Tibial artery (tissue), 4 donors: ENCODE measurements at regions not wholly inside any gene's neighbourhood (a gene's known extent, or its start where the extent isn't known, plus 50 kb on each side); places are given as distances from the start of the nearest gene placed in this dataset.

Source experiments
- DNase-seq, 2 donors: peaks; one replicate each; pipeline ENCODE4 v3.0.0-alpha.2; 2019
- H3K27ac ChIP-seq, 2 donors: fragments of 200-600 bp; sonication (generic) in 1 of 2; 1 replicate in 1 of 2; 2 replicates in 1 of 2; pipeline ENCODE4 v1.5.1; 2018 to 2019; ENCODE audit warnings: mild to moderate bottlenecking in 1 of 2
- H3K27me3 ChIP-seq, 2 donors: fragments of 200-600 bp; sonication (generic) in 1 of 2; one replicate each; pipeline versions ENCODE4 v1.5.1 to v1.6.0; 2016 to 2019
- H3K36me3 ChIP-seq, 3 donors: fragments of 200-600 bp; sonication (generic) in 2 of 3; one replicate each; pipeline ENCODE4 v1.5.1; 2016 to 2019; ENCODE audit warnings: mild to moderate bottlenecking in 2 of 3
- H3K4me1 ChIP-seq, 4 donors: fragments of 200-600 bp; sonication (generic) in 2 of 4; 1 replicate in 3 of 4; 2 replicates in 1 of 4; pipeline ENCODE4 v1.5.1; 2016 to 2019
- H3K4me3 ChIP-seq, 2 donors: fragments of 200-600 bp; sonication (generic) in 1 of 2; 1 replicate in 1 of 2; 2 replicates in 1 of 2; pipeline ENCODE4 v1.5.1; 2018 to 2019; ENCODE audit warnings: mild to moderate bottlenecking in 2 of 2
- H3K9me3 ChIP-seq, 3 donors: fragments of 200-600 bp; sonication (generic) in 1 of 3; one replicate each; pipeline ENCODE4 v1.5.1; 2016 to 2019
- CTCF ChIP-seq, 2 experiments: fragments of 200-600 bp in 1 of 2; fragments of 450-650 bp in 1 of 2; IDR thresholded peaks; one replicate each; pipeline ENCODE4 v1.5.1; 2017 to 2019; ENCODE audit warnings: antibody characterized with exemption in 2 of 2, mild to moderate bottlenecking in 1 of 2, moderate library complexity in 1 of 2
- intact Hi-C: fragments of 100-400 bp; cut with DNase I; formaldehyde crosslinking; loops from one replicate; pipeline ENCODE4 v1.15.0; 2023; ENCODE audit warnings: low total_unique reads

DNA sequence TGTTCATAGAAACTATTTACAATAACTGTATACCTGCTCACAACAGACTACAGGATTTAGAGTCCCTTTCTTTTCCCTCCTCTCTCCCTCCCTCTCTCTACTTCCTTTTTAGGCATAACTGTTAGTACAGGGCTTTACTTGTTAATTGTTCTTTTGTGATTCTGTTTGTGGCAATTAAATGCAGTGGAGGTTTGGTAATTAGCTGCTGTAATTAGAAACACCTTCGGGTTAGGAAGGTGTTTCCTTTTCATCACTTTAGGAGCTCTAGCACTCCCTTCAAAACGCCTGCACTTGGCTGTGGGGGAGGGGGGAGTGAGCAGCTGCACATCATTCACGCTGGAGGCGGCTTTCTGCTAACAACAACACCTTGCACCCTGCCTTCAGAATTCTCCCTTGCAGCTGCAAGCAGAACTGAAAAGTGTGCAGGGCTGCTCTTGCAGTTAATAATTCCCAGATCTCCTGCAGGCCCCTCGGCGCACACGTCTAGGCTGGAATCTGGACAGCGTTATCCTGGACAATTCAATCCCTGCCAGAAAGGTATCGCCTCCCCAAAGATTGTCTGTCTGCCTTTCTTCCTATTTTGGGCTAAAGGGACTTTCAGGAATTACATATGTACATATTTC lies 242.6 kb upstream of the RGMA start:
- H3K27me3 ChIP-seq: peaks cover 0 to 30% of the 10 kb centered on the region in 2 donors
- intact Hi-C loops: no loop called here
- H3K4me3 ChIP-seq: no peak overlapping the region
- H3K4me1 ChIP-seq: no peaks in the 10 kb centered on the region
- H3K9me3 ChIP-seq: no peaks in the 10 kb centered on the region
- no peaks in the 10 kb centered on the region for H3K36me3 ChIP-seq
- no peak for TF ChIP-seq CTCF (IDR thresholded peaks at IDR 0.05)
- H3K27ac ChIP-seq: no peak overlapping the region
- DNase-seq: no peak

DNA sequence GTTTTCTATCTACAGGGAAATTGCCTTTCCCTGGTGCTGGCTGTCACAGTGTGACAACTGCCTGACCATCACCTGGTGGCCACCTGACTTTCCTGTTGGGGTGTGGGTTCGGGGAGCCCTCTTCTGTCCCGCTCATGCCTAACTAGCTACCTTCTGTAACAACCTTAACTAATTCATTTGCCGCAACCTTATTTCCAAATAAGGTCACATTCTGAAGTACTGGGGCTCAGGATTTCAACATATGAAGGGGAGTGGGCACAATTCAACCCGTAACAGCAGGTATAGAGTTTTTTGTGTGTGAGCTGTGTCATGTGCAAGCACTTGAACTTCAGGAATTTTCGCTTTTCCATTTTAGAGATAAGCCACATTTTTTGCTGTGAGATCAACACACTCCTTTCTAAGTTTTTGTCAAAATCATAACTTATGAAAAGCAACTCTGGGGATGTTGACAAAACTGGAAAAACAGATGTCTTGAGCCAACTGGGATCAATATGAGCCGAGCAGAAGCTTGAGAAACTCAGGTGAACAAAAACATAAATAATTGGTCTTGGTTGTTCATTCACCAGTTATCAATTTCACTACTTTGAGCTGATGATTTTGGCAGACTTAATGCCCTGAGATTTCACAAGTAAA lies 242.0 kb upstream of the RGMA start:
- H3K36me3 ChIP-seq: no peaks in the 10 kb centered on the region
- peaks cover 0 to 30% of the 10 kb centered on the region in 2 donors for H3K27me3 ChIP-seq
- TF ChIP-seq CTCF (IDR thresholded peaks at IDR 0.05): no peak
- intact Hi-C loops: no loop called here
- no peak overlapping the region for H3K27ac ChIP-seq
- no peaks in the 10 kb centered on the region for H3K9me3 ChIP-seq
- no peak overlapping the region for H3K4me3 ChIP-seq
- no peaks in the 10 kb centered on the region for H3K4me1 ChIP-seq
- no peak for DNase-seq

DNA sequence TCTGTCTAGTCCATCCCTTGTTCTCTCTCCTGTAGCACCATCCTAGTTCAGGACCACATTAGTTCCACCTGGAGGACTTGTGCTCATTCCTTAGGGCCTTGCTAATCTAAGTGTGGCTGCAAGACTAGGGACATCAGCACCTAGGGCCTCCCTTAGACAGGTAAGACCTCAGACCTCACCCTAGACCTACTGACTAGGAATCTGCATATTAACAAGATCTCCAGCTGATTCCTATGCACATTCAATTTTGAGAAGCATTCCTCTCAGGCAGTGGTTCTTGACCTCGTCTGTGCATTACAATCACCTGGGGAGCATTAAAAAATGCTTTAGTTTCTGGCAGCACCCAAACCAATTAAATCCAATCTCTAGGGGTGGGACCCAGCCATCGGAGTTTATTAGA lies 238.4 kb upstream of the RGMA start:
- no peak for DNase-seq
- Histone ChIP-seq H3K4me3 (no peak overlapping the region), H3K4me1 (no peaks in the 10 kb centered on the region), H3K36me3 (no peaks in the 10 kb centered on the region), H3K27ac (no peak overlapping the region), H3K27me3 (peaks cover 0 to 9% of the 10 kb centered on the region in 2 donors), H3K9me3 (no peaks in the 10 kb centered on the region)
- no peak for TF ChIP-seq CTCF (IDR thresholded peaks at IDR 0.05)
- intact Hi-C loops: no loop called here

GRCh38 chr15:93324186-93324975 lies 235.4 kb upstream of the RGMA start:
- no peak overlapping the region for H3K4me3 ChIP-seq
- DNase-seq: no peak
- no peak overlapping the region for H3K27ac ChIP-seq
- H3K36me3 ChIP-seq: no peaks in the 10 kb centered on the region
- no peak for TF ChIP-seq CTCF (IDR thresholded peaks at IDR 0.05)
- intact Hi-C loops: no loop called here
- H3K27me3 ChIP-seq: no peaks in the 10 kb centered on the region
- peaks cover 0 to 5% (median 0%) of the 10 kb centered on the region in 4 donors for H3K4me1 ChIP-seq
- no peaks in the 10 kb centered on the region for H3K9me3 ChIP-seq

DNA sequence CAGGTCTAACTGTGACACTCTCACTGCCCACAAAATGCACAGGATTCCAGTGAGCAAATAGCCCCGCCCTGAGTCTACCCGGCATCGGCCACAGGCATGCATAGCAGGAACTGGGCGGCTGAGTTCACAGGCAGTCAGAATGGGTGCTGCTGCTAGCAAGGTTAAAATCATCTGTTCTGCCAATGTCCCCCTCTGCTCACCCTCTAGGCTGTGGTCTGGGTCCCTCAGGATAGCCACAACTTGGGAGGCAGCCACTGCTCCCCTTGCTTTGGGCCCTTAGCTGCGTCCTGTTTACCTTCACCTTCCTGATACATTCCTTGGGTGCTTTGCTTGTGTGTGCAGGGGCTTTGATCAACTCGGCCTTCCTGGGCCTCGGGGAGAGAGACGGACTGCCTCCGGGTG lies 232.9 kb upstream of the RGMA start:
- no peak overlapping the region for H3K4me3 ChIP-seq
- no peaks in the 10 kb centered on the region for H3K36me3 ChIP-seq
- intact Hi-C loops: no loop called here
- TF ChIP-seq CTCF (IDR thresholded peaks at IDR 0.05): no peak
- peaks cover 0 to 5% (median 0%) of the 10 kb centered on the region in 4 donors for H3K4me1 ChIP-seq
- H3K27ac ChIP-seq: no peak overlapping the region
- H3K27me3 ChIP-seq: no peaks in the 10 kb centered on the region
- no peaks in the 10 kb centered on the region for H3K9me3 ChIP-seq
- DNase-seq: no peak
